ENCODE measurements at regions not wholly inside any gene's neighbourhood (a gene's known extent, or its start where the extent isn't known, plus 50 kb on each side); places are given as distances from the start of the nearest gene placed in this dataset.
A peak's percentile ranks its signal among the peaks of the same experiment; 100 is the strongest.

DNA sequence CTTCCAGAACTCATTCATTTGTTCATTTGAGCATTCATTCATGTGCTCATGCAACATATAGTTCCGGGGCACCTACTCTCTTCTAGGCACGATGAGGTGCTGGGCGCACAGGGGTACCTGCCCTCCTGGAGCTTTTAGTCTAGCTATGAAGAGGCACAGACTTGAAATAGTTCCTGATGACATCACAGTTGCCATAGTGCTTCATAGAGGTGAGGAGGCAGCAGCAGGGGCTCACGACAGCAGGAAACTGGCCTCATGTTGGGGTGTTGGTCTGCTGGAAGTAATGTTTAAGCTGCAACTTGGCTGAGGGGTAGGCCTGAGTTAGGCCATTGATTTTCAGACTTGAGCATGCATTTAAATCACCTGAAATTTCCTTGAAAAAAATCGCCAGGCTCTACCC lies 195.5 kb downstream of the PHETA1 start:
- no peak for DNase-seq

DNA sequence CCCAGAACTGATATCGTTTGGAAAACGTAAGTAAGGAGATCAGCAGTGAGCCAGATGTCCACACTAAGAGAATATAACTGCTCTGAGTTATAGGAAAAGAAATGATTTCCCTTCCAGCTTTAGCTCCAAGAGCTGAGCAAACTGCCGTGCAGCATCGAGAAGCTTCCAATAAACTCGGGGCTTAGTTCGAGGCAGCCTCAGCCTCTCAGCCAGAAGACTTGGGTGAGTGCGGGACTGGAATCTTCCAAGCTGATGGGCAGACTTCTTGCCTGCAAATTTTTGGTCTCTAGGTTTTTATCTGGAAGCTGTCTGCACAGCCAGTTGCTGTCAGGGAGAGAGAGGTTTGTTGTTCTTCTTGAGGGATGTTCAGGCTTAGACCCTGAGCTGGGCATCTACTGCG lies 196.1 kb downstream of the PHETA1 start:
- DNase-seq, result no peak

DNA sequence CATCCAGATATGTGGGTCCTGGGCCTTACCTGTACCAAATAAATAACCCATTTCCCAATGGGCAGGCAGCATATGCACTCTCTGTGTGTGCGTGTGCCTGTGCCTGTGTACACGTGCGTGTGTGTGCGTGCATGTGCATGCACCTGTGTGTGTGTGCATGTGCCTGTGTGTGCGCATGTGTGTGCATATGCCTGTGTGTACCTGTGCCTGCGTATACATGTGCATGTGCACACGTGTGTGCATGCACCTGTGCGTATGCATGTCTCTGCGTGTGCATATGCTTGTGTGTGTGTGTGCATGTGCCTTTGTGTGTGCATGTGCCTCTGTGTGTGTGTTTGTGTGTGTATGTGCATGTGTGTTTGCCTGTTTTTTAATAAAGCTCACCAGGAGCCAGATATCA lies 197.1 kb downstream of the PHETA1 start:
- no peak for DNase-seq

DNA sequence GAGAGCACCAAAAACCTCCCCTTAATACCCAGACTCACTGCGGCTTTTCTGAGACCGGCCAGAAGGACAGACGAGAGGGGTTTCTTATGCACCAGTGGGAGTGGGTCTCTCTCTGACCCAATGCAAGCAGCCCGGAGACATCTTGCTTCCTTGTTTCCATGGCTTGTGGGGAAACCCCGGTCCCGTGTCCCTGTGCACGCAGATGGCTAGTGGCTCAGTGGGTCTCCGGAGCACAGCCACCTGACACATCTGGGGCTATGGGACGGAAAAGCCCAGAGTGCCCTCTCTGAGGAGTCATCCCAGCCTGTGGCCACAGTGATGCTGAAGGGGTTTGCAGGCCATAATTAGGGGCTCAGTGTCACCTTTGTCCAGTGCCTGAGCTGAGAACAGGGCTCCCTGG lies 197.6 kb downstream of the PHETA1 start:
- no peak for DNase-seq

DNA sequence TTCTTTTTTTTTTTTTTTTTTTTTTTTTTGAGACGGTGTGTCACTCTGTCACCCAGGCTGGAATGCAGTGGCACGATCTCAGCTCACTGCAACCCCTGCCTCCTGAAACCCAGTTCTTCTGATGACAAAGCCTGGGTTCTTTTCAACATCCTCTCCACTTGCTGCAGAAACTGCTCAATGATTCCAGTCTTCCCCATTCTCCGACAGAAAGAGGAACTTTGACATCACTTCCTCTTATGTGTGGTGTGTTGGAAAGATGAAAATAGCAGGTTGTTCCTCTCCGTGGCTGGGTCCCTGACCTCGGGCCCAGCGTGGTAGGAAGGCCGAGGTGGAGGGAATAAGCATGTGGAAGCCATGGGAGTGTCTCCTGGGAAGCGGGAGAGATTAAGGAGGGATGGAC lies 198.4 kb downstream of the PHETA1 start:
- peak; percentile 65 for DNase-seq

DNA sequence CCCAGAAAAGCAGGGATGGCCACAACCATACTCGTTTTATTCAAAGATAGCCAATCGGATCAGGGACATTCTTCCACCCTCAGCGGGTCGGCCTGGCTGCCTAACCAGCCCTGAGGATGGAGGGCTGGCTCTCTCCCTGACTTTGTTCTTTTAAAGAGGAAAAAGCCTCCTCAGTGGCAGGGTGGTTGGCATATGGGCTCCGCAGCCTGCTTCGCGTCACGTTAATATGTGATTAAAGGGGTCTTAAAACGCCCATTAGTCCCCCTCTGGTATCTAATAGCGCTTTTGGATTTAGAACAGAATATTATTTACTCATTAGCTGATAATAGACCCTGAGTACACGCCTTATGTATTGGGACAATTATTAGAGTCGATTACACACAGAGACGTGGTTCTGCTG lies 199.4 kb downstream of the PHETA1 start:
- no peak for DNase-seq

DNA sequence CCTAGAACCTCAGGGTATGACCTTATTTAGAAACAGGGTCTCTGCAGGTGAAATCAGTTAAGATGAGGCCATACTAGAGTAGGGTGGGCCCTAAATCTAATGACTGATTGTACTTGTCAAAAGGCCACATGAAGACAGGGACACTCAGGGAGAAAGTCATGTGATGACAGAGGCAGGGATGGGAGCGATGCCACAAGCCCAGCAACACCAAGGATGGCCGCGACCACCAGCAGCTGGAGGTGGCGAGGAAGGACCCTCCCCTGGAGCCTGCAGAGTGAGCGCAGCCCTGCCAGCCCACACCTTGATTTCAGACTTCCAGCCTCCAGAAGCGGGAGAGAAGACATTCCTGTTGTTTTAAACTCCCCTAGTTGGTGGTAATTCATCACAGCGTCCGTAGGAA lies 199.9 kb downstream of the PHETA1 start:
- DNase-seq, result no peak

DNA sequence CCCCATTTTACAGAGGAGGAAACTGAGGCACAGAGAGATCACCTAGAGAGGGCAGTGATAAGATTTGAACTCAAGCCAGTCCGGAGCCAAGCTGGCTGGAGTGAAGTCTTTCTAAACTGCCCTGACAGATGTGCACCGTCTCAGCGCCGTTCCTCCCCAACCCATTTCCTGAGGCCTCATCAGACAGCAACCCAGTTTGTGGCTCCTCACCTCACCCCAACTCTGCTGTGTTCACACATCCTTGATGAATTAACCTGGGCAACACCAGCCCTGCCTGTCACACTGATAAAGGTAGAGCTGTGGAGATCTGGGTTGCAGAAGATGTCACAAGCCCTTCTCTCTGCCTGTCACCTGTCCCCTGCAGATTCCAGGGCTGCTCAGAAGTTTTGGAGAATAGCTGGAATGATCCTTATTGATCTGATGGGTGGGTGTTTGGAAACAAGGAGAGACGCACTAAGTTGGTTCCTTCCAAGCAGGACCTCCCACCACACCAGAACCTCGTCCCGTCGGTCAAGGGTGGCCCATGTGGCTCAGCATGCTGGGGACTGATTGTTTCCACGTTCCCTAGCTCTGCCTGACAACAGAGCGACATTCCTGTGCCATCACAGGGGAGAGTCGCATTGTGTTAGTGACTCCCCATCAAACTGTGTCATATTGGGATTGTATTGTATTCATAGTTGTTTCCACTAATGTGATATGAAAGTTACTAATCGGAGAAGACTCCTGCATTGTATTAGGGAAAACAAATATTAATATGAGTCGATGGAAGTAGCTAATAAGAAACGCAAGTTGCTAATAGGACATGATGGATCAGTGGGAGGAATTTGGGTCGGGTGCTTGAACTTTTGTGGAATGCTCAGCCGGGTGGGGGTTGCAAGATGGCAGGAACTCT lies 200.6 kb downstream of the PHETA1 start:
- no peak for DNase-seq

DNA sequence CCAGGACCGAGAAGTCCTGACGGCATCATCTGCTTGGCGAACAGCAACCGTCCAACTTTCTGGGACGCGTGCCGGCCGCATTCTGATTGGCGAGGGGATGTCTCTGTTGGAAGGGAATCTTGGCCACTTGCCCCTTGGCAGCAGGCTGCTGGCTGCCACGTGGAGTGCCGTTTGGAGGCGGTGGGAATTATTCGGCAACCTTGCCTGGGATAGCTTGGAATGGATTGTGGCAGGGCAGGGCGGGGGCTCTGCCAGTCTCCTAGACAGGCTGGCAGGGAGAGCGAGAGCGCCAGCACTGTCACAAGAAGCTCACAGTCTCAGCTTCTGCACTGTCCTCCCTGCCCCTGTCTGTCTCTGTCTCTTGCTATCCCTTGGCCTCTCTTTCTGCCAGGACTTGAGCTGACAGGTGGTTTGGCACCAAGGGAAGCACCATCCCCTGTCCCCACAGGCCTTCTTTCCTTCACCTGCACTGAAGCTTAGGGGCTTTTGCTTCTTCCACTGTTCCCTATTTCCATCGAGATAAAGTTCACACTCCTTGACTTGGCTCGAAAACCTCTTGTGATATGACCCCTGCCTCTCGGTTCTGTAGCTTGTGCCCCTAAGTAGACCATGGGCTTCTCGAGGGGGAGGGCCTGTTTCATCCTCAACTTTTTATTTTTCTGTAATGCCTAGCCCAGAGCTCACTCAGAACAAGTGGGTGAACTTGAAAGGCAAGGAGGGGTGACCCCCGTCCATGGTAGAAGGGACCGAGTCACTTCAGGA lies 201.9 kb downstream of the PHETA1 start:
- DNase-seq, result no peak

DNA sequence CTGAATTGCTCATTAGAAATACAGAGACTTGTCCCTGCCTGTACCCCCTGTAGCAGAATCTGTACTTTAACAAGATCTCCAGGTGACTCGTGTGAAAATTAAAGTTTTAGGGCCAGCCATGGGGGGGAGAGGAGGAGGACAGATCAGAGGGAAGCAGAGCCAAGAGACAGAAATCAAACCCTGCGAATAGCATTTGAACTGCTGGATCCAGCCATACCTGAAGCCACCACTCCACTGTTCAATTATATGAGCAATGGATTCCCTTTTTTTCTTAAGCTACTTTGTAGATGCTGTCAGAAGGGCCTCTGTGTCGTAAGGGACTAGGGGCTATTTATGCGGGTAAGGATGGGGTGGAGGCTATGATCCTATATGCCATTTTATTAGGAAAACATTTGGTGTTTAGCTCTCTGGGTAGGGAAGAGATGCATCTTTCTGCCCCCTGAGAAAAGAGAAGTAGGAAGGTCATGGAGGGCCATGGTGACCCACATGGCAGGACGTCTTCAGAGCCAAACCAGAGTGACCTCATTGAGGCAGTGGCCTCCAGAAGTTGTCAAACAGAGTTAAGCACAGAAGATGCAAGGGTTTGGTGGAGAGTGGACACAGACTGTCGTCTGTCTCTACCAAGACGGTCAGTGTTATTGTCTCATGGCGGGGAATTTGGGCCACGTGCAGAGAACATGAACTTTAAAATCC lies 203.9 kb downstream of the PHETA1 start:
- DNase-seq, result no peak

DNA sequence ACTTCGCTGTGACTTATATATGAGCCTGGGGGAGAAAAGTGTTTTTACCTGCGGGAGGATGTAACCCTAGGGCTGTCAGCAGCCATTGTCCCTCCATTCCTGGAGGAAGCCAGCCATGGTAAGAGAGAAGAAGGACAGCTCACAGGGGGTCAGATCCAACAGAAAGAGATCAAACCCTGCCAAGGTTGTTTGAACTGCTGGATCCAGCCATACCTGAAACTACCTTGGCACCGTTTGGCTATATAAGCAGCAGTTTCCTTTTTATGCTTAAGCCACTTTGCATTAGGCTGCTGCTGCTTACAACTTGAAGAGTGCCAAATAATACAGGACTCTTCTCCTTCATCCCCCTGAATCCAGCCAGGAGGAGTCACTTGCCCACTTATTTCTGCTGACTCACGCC lies 205.5 kb downstream of the PHETA1 start:
- DNase-seq, result no peak

DNA sequence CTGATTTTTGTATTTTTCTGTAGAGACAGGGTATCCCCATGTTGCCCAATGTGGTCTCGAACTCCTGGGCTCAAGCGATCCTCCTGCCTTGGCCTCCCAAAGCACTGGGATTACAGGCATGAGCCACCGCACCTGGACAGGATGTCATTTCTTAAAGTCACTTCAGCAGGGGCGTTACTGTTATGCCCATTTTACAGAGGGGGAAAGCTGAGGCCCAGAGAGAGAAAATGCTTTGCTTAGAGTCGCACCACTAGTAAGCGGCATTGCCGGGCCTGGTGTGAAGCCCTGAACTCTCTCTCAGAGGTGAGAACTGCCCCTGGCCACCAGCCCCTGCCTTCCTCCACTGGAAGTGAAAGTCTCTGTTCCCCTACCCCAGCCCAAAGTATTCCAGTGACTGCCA lies 207.0 kb downstream of the PHETA1 start:
- DNase-seq, result no peak

DNA sequence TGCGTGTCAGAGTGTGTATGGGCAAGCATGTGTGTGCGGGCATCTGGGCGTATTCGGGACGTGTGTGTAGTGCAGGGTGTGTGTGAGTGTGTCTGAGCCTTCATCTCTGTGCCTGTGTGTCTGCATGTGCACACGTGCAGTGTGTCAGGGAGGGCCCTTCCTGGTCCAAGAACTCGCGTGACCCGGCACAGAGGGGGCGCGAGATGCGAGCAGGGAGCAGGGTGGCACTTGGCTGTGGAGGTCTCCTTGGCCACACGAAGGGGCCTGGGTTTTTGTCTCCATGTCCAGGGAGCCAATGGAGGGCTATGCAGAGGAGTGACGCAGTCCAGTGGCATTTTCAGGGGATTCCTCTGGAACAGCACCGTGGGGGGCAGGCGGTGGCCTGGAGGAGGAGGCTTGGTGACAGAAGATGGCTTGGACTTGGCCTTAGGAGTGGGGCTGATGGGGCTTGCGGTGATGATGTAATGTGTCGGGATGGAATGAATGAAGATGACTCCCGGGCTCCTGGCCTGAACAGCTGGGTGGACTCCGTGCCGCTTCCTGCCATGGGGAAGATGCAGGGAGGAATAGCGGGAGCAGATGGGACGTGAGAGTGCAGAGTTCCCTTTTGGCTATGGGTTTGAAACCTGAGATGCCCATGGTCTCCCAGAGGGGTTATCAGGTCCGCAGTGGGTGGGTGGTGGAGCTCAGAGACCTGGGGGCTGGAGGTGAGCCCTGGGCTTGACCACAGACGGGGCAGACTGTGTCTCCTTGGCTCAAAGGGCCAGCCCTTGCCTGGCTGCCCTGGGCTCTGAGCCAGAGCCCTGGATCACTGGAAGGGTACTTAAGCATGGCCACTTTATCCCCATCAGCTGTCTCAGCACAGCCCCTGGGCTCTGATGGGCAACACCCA lies 208.3 kb downstream of the PHETA1 start:
- no peak for DNase-seq

DNA sequence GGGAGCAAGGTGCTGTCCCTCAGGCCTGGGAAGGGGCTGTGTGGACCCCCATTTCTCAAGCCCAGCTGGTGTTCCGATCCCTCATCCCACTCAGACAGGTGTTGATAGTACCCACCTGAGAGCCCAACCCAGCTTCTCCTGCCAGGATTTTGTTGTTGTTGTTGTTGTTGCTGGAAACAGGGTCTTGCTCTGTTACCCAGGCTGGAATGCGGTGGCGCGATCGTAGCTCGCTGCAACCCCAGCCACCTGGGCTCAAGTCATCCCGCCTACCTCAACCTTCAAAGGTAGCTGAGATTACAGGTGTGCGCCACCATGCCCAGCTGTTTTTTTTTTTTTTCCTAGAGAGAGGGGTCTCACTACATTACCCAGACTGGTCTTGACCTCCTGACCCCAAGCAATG lies 209.9 kb downstream of the PHETA1 start:
- no peak for DNase-seq

DNA sequence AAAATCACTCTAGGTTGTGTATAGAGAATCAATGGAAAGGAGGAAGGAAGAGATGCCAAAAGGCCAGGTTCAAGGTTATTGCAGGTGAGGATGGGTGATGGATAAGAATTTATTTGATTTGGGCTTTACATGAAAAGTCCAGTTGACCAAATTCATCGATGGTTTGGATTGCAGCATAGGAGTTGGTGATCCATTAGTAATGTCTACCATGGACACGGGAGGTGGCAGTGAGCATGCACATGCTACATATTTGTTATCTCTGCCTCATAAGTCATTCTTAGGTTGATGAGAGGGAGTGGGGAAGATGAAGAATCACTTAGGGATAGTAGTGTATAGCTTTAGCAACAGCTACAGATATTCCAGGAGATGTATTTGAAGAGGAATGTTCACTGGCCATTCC lies 211.4 kb downstream of the PHETA1 start:
- DNase-seq, result no peak

DNA sequence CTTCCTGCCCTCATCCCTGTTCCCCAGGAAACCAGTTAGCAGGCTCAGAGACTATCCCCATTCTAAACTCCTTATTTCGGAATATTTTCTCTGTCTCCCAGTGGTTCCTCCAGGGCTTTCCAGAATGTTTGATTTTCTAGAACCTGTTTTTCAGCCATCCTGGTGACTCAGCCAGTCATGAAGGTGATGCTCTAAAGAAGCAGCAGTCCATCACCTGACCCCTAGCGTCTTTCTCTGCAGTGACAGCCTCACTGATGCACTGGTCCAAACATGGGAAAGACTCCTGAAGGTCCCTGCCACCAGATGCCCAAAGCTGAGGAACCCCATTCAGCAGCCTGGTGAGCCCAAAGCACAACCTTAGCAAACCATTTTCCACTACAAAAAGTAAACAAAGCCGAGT lies 212.6 kb downstream of the PHETA1 start:
- no peak for DNase-seq

DNA sequence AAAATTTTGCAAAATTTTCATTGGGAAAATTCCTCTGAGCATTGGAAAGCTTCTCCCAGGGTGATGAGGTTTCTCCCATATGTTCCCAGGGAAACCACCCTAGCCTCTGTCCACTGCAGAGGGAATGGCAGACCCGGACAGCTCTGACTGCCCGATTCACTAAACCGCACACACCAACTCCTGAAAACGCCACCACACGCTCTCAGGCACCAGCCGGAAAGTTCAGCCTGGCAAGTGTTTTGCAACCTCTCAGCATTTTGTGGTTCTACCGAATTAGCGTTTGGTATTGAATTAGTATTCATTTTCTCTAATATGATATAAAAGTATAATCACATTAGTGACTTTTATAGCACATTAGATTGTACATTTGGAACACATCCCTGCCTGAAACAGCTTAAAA lies 213.4 kb downstream of the PHETA1 start:
- DNase-seq, result no peak

DNA sequence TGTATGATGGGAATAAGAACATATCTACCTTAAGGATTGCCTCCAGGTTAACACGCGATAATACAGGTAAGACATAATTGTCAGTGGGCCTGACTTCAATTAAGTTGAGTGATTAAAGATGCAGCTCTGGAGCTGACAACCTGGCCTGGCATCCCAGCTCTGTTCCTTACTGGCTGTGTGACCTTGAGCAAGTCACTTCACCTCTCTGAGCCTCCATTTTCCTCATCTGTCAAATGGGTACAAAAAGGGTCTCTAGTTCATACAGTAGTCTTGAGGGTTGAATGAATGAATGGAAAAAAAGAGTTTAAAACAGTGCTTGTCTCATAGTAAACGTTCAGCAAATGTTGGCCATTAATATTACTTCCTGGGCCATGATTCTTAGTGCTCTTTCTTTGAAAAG lies 213.9 kb downstream of the PHETA1 start:
- DNase-seq, result no peak

DNA sequence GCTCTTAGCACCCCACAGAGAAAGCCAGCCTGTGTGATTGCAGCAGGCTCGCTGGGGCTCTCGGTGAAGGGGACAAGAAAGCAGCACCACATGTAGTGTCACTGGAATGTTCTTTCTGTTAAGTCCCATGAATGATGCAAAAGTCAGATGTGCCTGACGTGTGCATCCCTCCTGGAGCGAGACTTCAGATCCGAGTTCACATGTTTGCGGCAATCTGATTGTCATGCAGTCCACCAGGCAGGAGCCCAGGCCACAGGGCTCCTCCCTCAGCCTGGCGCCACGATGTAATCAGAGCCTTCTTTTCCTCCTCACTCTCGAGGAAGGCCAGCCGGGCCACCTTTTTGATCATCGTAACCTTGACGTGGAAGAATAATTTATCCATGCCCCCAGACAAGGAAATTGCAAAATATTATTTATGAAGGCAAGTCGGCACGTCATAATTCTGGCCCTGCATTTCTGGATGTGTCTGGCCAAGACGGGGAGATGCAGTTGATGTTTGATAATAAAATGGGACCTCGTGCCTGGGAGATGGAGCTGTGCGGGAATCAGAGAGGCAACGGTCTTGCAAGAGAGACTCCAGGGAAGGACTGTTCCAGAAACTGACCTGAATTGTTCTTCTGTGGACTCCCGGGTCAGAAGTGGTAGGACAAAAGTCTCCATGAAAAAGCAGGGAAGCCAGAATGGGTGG lies 214.6 kb downstream of the PHETA1 start:
- DNase-seq, result no peak

DNA sequence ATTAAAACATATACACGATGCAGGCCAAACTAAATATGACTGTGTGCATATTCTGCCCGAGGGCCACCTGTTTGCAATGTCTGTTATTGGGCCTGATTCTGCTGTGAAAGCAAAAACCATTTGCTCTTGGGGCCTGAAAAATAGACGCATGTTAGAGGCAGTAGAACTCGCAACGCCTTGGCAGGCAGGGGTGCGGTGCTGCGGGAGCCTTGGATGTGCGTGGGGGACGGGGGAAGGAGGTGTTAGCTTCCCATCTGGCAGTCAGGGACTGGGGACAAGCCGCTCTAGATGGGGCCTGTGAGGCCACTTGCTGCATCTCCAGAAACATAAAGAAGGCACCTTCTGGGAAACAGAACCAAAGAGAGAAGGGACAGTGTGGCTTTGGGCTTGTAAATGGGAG lies 216.3 kb downstream of the PHETA1 start:
- DNase-seq, result no peak

DNA sequence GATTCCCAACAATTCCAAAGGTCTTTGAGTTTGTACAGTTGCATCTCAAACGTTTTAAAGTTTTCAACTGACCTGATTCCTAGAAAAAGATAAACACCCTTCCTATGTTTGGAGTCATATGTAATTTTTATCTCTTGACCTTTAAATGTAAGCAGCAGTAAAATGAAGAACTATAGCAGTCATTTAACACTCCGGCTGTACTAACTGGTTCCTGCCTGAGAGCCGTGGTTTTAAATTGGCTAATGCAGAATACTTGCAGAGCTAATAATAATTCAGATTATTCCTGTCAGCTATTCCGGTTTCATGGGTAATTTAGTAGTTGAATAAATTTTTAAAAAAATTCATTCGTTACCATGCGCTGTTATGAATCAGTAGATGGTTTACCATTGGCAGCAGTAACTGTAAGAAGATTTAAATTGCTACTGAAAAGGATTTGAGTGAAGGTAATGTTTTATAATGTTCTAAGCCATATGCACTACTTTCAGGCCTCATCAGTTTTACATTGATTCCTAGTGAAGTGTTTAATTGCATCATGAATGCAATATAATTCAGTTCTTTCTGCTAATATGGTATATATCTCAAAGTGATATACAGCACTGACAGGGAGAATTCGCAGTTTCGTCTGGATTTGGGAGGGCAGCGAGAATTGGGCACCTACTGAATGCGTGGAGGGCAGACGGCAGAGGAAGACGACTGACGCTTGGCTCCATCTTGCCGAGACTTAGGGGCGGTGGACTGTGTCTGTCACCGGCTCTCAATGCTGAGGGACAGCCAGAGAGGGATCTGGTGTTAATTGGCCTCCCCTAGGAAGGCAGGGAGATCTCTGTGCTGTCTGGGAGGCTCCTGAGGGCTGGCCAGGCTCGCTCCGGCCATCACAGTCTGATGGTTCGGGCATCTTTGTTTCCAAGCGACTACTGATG lies 217.7 kb downstream of the PHETA1 start:
- no peak for DNase-seq
